H1 (cell line): ENCODE measurements at regions not wholly inside any gene's neighbourhood (a gene's known extent, or its start where the extent isn't known, plus 50 kb on each side); places are given as distances from the start of the nearest gene placed in this dataset.

Source experiments
- EZH2 ChIP-seq: fragments of 200-600 bp; sonication (generic); IDR thresholded peaks from 2 replicates; pipeline ENCODE4 v1.7.1; 2012; ENCODE audit warnings: low read depth, mild to moderate bottlenecking, moderate library complexity, low read length, inconsistent platforms; ENCODE audit not compliant: severe bottlenecking
- KDM4A ChIP-seq: IDR thresholded peaks from one replicate; pipeline ENCODE4 v1.7.1; 2012; ENCODE audit warnings: low read depth, mild to moderate bottlenecking, moderate library complexity, low read length, inconsistent platforms; ENCODE audit not compliant: severe bottlenecking
- SP2 ChIP-seq: IDR thresholded peaks from 2 replicates; pipeline ENCODE4 v1.6.1; 2012; ENCODE audit warnings: mild to moderate bottlenecking, low read length, inconsistent platforms
- ZNF274 ChIP-seq: IDR thresholded peaks from 2 replicates; pipeline ENCODE4 v1.7.0; 2012; ENCODE audit warnings: low read length, borderline replicate concordance; ENCODE audit errors: extremely low read depth

DNA sequence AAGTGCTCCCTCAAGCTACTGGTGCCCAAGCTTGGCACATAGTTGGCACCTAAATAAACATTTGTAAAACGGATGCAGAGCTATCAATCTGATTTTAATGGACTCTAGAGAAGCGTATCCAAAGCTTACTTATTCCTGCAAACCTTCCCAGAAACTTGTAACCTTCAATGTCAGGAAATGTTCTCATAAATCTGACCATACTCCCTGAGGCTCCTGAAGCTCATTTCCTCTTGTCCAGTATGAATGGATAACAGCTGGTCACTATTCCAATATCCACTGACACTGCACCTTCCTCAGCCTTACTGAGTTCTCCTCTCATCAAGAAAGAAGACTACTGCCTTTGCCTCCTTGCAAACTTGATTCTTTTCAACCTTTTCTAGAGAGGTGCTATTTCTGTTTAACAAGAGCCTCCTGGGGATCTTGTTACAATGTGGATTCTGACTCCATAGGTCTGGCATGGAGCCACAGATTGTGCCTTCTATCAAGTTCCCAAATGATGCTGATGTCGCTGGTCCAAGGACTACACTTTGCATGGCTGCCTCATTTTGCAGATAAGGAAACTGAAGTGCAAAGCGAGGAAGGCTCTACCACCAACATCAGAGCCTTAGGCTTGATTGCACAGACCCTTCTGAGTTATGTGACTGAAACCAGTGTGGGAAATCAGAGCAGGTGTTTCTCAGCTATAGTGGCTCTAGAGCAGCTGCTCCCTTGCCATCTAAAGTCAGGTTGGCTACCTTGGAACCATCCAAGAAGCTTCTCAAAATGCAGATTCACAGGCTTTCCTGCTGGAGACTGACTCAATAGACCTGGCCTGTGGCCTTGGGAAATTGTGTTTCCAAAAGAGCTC lies 377.8 kb downstream of the SOX9 start (continued):
- TF ChIP-seq KDM4A (no peak), EZH2 (no peak), ZNF274 (no peak), SP2 (no peak)
